Stimulated activated effector memory CD8-positive, alpha-beta T cell treated with anti-CD3 and anti-CD28 coated beads, Interleukin-12 subunit alpha, Interleukin-12 subunit beta, amount 100 ng/mL, for 72 hours (primary cell): ENCODE measurements at regions not wholly inside any gene's neighbourhood (a gene's known extent, or its start where the extent isn't known, plus 50 kb on each side); places are given as distances from the start of the nearest gene placed in this dataset.

ENCODE experiments used
- ATAC-seq: fragments of 150-1000 bp; cut with Tn5 transposase; 2 replicates; pipeline ENCODE4 v1.10.0; 2021
- DNase-seq, 2 donors: peaks; one replicate each; pipeline ENCODE4 v3.0.0; 2021 to 2022; ENCODE audit warnings: low spot score in 2 of 2
- H3K27ac Mint-ChIP-seq: one replicate; pipeline ENCODE4 v1.8.0; 2022; ENCODE audit warnings: mild to moderate bottlenecking, mixed read lengths
- H3K36me3 Mint-ChIP-seq: one replicate; pipeline ENCODE4 v1.8.0; 2022; ENCODE audit warnings: mild to moderate bottlenecking, mixed read lengths
- H3K4me1 Mint-ChIP-seq: one replicate; pipeline ENCODE4 v1.8.0; 2022; ENCODE audit warnings: mixed read lengths
- H3K4me3 Mint-ChIP-seq: one replicate; pipeline ENCODE4 v1.8.0; 2022; ENCODE audit warnings: mild to moderate bottlenecking, mixed read lengths
- H3K9me3 Mint-ChIP-seq: one replicate; pipeline ENCODE4 v1.8.0; 2022; ENCODE audit warnings: mixed read lengths

GRCh38 chr2:8146132-8147005 lies 535.5 kb upstream of the ID2 start:
- DNase-seq (no peak), ATAC-seq (no peak)
- H3K4me1 Mint-ChIP-seq, result peaks cover 33% of the 10 kb centered on the region
- H3K4me3 Mint-ChIP-seq, result no peak overlapping the region
- H3K27ac Mint-ChIP-seq, result no peak overlapping the region
- H3K36me3 Mint-ChIP-seq, result no peaks in the 10 kb centered on the region
- no peaks in the 10 kb centered on the region for H3K9me3 Mint-ChIP-seq

DNA sequence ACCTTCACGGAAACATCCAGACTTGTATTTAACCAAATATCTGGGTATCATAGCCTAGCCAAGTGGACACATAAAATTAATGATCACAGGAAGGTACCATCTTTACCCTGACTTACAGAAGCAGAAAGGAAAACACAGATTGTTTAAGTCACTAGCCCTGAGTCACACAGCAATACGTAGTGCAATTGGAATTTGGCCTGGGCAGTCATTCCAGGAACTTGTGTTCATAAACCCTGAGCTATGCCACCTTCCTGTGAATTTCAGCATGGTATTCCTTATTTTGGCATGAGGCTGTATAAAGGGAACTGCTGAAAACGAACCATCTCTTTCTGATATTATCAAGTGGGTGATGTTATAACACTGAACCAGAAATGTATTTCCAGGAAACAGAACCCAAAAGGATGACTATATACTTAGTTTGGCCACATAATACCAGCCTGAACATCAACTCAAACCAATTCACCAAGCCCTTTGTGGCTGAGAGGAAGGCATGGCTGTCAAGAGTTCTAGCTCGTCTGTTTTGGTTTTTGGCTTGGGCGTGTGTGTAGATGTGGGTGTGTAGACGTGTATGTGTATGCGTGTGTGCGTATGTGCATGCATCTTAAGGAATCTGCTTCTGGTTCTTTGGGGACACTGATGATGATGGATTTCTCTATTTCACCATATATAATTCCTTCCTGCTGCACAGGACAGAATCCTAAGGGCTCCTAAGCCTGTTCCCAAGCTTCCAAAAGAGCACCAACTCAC lies 533.4 kb upstream of the ID2 start:
- ATAC-seq, result peak; percentile 89

DNA sequence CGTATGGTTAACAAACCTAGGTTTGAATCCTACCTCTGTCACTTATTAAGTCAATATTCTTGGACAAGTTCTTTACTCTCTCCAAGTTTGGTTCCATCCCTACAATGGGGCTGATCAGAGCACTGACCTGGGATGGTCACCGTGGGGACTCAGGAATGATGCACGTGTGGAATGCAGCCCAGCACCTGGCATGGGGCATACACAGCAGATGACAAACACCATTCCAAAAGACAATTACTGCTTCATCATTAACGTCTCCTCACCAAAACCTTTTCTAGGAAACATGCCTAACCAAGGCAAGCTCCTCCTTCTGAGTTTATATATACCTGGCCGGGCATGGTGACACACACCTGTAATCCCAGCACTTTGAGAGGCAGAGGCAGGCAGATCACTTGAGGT lies 532.9 kb upstream of the ID2 start:
- Mint-ChIP-seq H3K4me3 (no peak overlapping the region), H3K36me3 (peaks cover 4% of the 10 kb centered on the region), H3K4me1 (peaks cover 59% of the 10 kb centered on the region), H3K9me3 (peaks cover 10% of the 10 kb centered on the region), H3K27ac (no peak overlapping the region)
- ATAC-seq (no peak), DNase-seq (no peak)

More for the DNA sequence above, 533.4 kb upstream of the ID2 start:
- Mint-ChIP-seq H3K4me3 (no peak overlapping the region), H3K36me3 (peaks cover 4% of the 10 kb centered on the region), H3K4me1 (peaks cover 53% of the 10 kb centered on the region), H3K9me3 (peaks cover 6% of the 10 kb centered on the region), H3K27ac (no peak overlapping the region)
- no peak for DNase-seq

- peaks cover 15% of the 10 kb centered on the region for H3K9me3 Mint-ChIP-seq
- DNase-seq (no peak), ATAC-seq (no peak)
- peak overlapping the region; percentile 16 for H3K27ac Mint-ChIP-seq
- no peak overlapping the region for H3K4me3 Mint-ChIP-seq
- H3K4me1 Mint-ChIP-seq, result peaks cover 61% of the 10 kb centered on the region
- H3K36me3 Mint-ChIP-seq, result peaks cover 9% of the 10 kb centered on the region
Measured at GRCh38 chr2:8149985-8150539, 531.8 kb upstream of the ID2 start.

- DNase-seq, result no peak
- Mint-ChIP-seq H3K9me3 (peaks cover 24% of the 10 kb centered on the region), H3K4me1 (peaks cover 72% of the 10 kb centered on the region), H3K4me3 (no peak overlapping the region), H3K27ac (peak overlapping the region; percentile 92), H3K36me3 (peaks cover 12% of the 10 kb centered on the region)
- ATAC-seq, result no peak
Measured at GRCh38 chr2:8151888-8152287, 530.0 kb upstream of the ID2 start.

- DNase-seq, result no peak
- Mint-ChIP-seq H3K36me3 (peaks cover 12% of the 10 kb centered on the region), H3K4me1 (peaks cover 75% of the 10 kb centered on the region), H3K9me3 (peaks cover 25% of the 10 kb centered on the region), H3K27ac (peak overlapping the region; percentile 92), H3K4me3 (no peak overlapping the region)
- ATAC-seq, result no peak
Measured at GRCh38 chr2:8152392-8153257, 529.2 kb upstream of the ID2 start.

DNA sequence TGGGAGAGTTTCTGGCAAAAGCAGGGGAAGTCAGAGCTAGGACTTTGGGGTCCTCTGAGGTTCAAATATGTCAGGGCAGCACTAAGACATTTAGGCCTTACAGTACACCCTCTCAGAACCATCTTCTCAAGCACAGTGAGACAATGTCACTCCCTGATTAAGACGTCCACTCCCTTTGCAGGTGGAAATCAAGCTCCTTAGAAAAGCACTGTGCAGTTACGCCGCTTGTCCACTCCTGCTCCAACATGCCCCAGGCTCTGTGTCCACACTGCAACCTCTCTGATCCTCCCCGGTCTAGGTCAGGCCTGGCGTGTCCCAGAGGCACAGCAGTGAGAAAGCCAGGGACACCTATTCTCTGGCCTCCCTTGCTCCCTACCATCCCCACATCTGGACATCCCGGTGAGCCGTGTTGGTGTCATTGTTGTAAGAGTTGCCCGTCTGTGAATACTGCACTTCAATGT lies 528.6 kb upstream of the ID2 start:
- ATAC-seq (no peak), DNase-seq (no peak)
- Mint-ChIP-seq H3K27ac (peak overlapping the region; percentile 92), H3K36me3 (peaks cover 12% of the 10 kb centered on the region), H3K4me1 (peaks cover 76% of the 10 kb centered on the region), H3K9me3 (peaks cover 28% of the 10 kb centered on the region), H3K4me3 (no peak overlapping the region)

DNA sequence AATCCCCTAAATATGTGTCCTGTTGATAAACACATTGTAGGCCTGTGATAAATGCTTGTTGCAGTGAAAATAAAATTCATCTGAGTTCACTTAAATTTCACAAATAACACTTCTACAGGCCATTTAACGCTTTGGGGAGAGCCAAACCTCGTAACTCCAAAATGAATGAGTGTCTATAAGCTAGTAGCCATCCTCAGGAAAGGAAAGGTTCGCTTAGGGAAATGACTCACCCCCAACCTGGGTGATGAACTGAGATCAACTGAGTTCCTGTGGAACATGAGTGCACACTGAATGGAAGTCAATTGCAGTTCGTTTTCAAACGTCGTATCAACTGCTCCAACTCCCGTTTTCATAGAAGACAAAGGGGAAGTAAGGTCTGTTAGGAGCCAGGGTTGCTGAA lies 527.6 kb upstream of the ID2 start:
- H3K4me3 Mint-ChIP-seq, result peak overlapping the region; percentile 16
- DNase-seq, result no peak
- peaks cover 28% of the 10 kb centered on the region for H3K9me3 Mint-ChIP-seq
- ATAC-seq, result peak; percentile 39
- H3K4me1 Mint-ChIP-seq, result peaks cover 74% of the 10 kb centered on the region
- peak overlapping the region; percentile 92 for H3K27ac Mint-ChIP-seq
- H3K36me3 Mint-ChIP-seq, result peaks cover 12% of the 10 kb centered on the region

DNA sequence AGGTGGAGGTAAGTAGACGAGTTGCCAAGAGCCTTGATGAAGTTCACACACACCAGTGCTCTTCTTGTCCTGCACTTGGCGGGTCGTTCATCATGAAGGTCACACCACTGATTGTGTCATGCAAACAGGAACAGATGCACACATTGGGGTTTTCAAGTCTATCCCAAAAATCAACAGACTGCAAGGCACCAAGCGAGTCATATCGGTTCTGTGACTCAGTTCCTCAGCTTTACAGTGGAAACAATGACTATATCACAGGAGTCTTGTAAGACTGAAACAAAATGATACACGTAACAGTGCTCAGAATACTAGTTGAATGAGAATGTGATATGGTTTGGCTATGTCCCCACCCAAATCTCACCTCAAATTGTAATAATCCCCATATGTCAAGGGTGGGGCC lies 526.9 kb upstream of the ID2 start:
- Mint-ChIP-seq H3K4me3 (peak overlapping the region; percentile 16), H3K4me1 (peaks cover 78% of the 10 kb centered on the region), H3K27ac (peak overlapping the region; percentile 92), H3K9me3 (peaks cover 28% of the 10 kb centered on the region), H3K36me3 (peaks cover 12% of the 10 kb centered on the region)
- DNase-seq, result peak in 1 of 2 donors; percentile 65
- ATAC-seq, result peak; percentile 98

DNA sequence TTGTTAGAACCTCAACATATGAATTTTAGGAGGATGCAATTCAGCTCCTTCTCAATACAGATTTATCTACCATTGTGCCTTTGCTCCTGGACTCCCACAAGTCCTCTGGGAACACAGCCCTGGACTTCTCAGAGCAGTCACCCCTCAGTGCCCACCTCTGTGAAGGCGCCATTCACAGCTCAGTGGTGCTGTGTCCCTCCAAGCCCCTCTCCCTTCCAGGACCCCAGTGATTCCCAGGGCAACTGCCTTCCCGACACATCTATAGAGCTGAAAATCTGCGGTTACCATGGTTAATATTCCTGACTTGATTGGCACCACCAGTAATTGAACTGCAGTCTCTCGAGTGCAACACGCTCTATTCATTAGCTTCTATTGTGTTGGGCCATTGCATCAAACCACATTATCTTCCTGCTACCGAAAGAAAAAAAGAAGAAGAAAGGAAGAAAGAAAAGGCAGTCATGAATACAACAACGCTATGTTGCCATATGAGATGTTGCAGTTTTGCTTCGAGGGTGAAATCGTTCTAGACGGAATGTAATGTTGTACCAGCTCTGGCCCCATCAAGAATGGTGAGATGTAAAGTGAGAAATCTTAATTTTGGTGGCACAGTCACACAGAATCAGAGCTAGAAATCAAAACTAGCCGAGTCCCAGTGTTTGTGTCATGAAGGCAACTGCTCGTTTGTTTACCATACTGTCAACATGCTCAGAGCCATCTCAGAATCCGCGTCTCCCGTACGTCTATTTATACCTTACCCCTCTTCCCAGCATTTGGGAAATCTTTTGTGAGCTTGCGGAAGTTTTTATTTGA lies 524.0 kb upstream of the ID2 start:
- ATAC-seq (no peak), DNase-seq (no peak)
- peaks cover 8% of the 10 kb centered on the region for H3K36me3 Mint-ChIP-seq
- peaks cover 21% of the 10 kb centered on the region for H3K9me3 Mint-ChIP-seq
- H3K4me3 Mint-ChIP-seq, result no peak overlapping the region
- H3K27ac Mint-ChIP-seq, result peak overlapping the region; percentile 62
- peaks cover 62% of the 10 kb centered on the region for H3K4me1 Mint-ChIP-seq

DNA sequence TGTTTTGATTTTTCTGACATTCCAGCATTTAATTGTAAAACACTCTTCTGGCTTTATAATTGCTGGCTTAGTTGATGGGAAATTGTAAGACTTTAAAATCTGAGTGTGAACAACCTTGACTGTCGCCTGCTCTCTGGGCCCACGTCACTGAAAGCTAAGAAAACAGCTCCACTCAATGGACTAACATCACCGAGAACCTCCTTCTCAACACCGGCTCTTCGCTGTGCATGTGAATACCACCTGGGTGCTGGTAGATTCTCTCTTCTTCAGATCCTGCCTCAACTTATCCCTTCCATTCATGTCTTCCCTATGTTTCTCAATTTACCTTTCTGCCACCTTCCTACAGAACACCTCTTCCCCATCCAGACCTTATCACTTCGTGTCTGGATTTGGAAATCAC lies 523.1 kb upstream of the ID2 start:
- Mint-ChIP-seq H3K4me1 (peaks cover 54% of the 10 kb centered on the region), H3K36me3 (peaks cover 8% of the 10 kb centered on the region), H3K27ac (no peak overlapping the region), H3K9me3 (peaks cover 21% of the 10 kb centered on the region), H3K4me3 (no peak overlapping the region)
- no peak for ATAC-seq
- DNase-seq, result no peak

GRCh38 chr2:8159211-8159965 lies 522.5 kb upstream of the ID2 start:
- ATAC-seq (no peak), DNase-seq (no peak)
- peak overlapping the region; percentile 66 for H3K27ac Mint-ChIP-seq
- peaks cover 8% of the 10 kb centered on the region for H3K36me3 Mint-ChIP-seq
- H3K9me3 Mint-ChIP-seq, result peaks cover 17% of the 10 kb centered on the region
- H3K4me1 Mint-ChIP-seq, result peaks cover 47% of the 10 kb centered on the region
- no peak overlapping the region for H3K4me3 Mint-ChIP-seq

- peaks cover 13% of the 10 kb centered on the region for H3K9me3 Mint-ChIP-seq
- H3K36me3 Mint-ChIP-seq, result peaks cover 3% of the 10 kb centered on the region
- H3K27ac Mint-ChIP-seq, result peak overlapping the region; percentile 66
- H3K4me1 Mint-ChIP-seq, result peaks cover 40% of the 10 kb centered on the region
- DNase-seq, result no peak
- no peak overlapping the region for H3K4me3 Mint-ChIP-seq
- ATAC-seq, result no peak
Measured at GRCh38 chr2:8159966-8160603, 521.8 kb upstream of the ID2 start.
